Erythroblast (primary cell): ENCODE measurements at regions not wholly inside any gene's neighbourhood (a gene's known extent, or its start where the extent isn't known, plus 50 kb on each side); places are given as distances from the start of the nearest gene placed in this dataset.

ENCODE experiments used
- DNase-seq, 2 experiments: peaks; one replicate each; lab custom pipeline; 2025; lab: John Stamatoyannopoulos, UW
- GATA1 ChIP-seq: IDR thresholded peaks from 2 replicates; pipeline ENCODE4 v1.6.1; 2011; ENCODE audit warnings: low read depth, mild to moderate bottlenecking, control low read depth, low read length, moderate library complexity
- POLR2A ChIP-seq: IDR thresholded peaks from 2 replicates; pipeline ENCODE4 v1.6.1; 2011; ENCODE audit warnings: mild to moderate bottlenecking, low read length

GRCh38 chr2:35946478-35946877 lies 409.1 kb upstream of the CRIM1 start:
- DNase-seq, result no peak
- no peak for TF ChIP-seq GATA1
- no peak for TF ChIP-seq POLR2A

- DNase-seq, result no peak
- no peak for TF ChIP-seq POLR2A
- no peak for TF ChIP-seq GATA1
Observed at GRCh38 chr2:35938838-35939237, 416.7 kb upstream of the CRIM1 start.

- TF ChIP-seq GATA1 (no peak), POLR2A (no peak)
- DNase-seq, result no peak
Observed at GRCh38 chr2:35933031-35933430, 422.5 kb upstream of the CRIM1 start.

- DNase-seq, result no peak
- TF ChIP-seq GATA1 (no peak), POLR2A (no peak)
Observed at GRCh38 chr2:35932276-35932963, 423.2 kb upstream of the CRIM1 start.

GRCh38 chr2:35931626-35932025 lies 424.0 kb upstream of the CRIM1 start:
- no peak for TF ChIP-seq POLR2A
- no peak for TF ChIP-seq GATA1
- DNase-seq, result no peak

- TF ChIP-seq POLR2A, result no peak
Observed at GRCh38 chr2:35931115-35931514, 424.5 kb upstream of the CRIM1 start.

GRCh38 chr2:35929551-35929950 lies 426.0 kb upstream of the CRIM1 start:
- no peak for DNase-seq
- TF ChIP-seq POLR2A (no peak), GATA1 (no peak)

More at GRCh38 chr2:35931115-35931514, 424.5 kb upstream of the CRIM1 start:
- DNase-seq, result no peak

- TF ChIP-seq POLR2A, result no peak
- TF ChIP-seq GATA1, result no peak
- no peak for DNase-seq
Observed at GRCh38 chr2:35920061-35920460, 435.5 kb upstream of the CRIM1 start.

- no peak for DNase-seq
- no peak for TF ChIP-seq POLR2A
- TF ChIP-seq GATA1, result no peak
Observed at GRCh38 chr2:35915261-35915660, 440.3 kb upstream of the CRIM1 start.

- no peak for TF ChIP-seq GATA1
- no peak for TF ChIP-seq POLR2A
- DNase-seq, result no peak
Observed at GRCh38 chr2:35891936-35892335, 463.6 kb upstream of the CRIM1 start.

GRCh38 chr2:35891528-35891927 lies 464.1 kb upstream of the CRIM1 start:
- TF ChIP-seq POLR2A (no peak), GATA1 (no peak)
- DNase-seq, result no peak

- TF ChIP-seq POLR2A (no peak), GATA1 (no peak)
- no peak for DNase-seq
Observed at GRCh38 chr2:35887146-35887545, 468.4 kb upstream of the CRIM1 start.

GRCh38 chr2:35873921-35874320 lies 481.7 kb upstream of the CRIM1 start:
- no peak for DNase-seq
- TF ChIP-seq GATA1 (no peak), POLR2A (no peak)

GRCh38 chr2:35871672-35872071 lies 483.9 kb upstream of the CRIM1 start:
- DNase-seq, result peak in 1 of 2 experiments; percentile 1
- TF ChIP-seq POLR2A (no peak), GATA1 (no peak)

- DNase-seq, result no peak
- TF ChIP-seq GATA1 (no peak), POLR2A (no peak)
Observed at GRCh38 chr2:35870713-35871112, 484.9 kb upstream of the CRIM1 start.

GRCh38 chr2:35864141-35864540 lies 491.4 kb upstream of the CRIM1 start:
- no peak for DNase-seq
- TF ChIP-seq POLR2A, result no peak
- no peak for TF ChIP-seq GATA1

- TF ChIP-seq POLR2A, result no peak
- no peak for TF ChIP-seq GATA1
- DNase-seq, result no peak
Observed at GRCh38 chr2:35858216-35858615, 497.4 kb upstream of the CRIM1 start.
